SW480 (cell line): ENCODE measurements at regions not wholly inside any gene's neighbourhood (a gene's known extent, or its start where the extent isn't known, plus 50 kb on each side); places are given as distances from the start of the nearest gene placed in this dataset.

Experiments used
- DNase-seq: peaks from one replicate; pipeline ENCODE4 v3.0.0-alpha.2; 2016; ENCODE audit warnings: low spot score

DNA sequence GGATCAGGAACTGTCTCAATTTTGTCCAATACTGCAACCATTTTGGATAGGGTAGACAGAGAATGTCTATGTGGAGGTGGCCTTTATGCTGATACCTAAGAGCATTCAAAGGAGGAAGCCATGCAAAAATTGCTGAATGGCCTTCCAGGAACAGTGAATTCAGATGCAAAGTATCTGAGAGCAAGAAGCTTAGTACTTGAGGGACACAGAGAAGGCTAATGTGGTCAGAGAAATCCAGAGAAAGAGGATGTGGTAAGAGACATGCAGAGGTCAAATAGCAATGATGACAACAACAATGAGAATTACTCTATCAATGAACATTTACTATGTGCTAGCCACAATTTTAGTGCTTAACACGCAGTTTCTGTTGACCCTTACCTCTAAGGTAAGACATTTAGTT is 785.6 kb upstream of the KLHL1 start:
- DNase-seq = no peak

DNA sequence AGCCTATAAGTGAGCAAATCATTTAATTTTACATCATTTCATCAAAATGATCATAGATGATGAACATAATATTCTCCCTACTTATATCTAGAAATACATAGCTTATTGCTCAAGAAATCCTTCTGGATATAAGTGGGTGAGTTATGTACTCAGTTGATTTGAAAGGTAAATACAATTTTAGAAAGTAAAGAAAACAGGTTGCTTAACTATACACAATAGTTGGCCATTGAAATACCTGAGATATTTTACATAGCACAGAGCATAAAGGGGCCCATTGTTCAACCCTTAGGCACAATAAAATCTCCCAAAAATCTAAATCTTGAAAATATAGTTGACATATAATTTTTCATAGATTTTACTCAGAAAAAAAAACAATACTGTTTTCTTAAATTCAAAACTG is 782.0 kb upstream of the KLHL1 start:
- no peak for DNase-seq

GRCh38 chr13:70889163-70889562 is 780.9 kb upstream of the KLHL1 start:
- no peak for DNase-seq

- DNase-seq = no peak
These were observed 775.9 kb upstream of the KLHL1 start for GRCh38 chr13:70884196-70884595.

DNA sequence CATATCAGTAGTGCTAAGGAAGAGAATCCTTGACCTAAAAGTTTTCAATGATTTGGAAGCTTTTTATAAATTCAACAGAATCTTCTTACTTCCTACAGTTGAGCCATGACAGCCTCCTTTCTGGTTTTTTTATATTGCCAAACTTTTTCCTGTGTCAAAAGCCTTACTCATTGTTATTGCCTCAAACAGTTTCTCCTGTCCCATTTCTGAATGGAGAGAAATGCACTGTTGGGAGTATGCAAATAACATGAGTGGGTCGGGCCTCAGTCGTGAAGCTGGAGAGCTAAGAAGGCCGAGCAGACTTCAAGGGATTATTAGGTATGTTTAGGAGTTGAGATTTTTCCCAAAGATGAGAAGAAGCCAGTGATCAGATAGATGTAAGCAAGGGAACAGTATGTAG is 766.4 kb upstream of the KLHL1 start:
- DNase-seq = no peak

DNA sequence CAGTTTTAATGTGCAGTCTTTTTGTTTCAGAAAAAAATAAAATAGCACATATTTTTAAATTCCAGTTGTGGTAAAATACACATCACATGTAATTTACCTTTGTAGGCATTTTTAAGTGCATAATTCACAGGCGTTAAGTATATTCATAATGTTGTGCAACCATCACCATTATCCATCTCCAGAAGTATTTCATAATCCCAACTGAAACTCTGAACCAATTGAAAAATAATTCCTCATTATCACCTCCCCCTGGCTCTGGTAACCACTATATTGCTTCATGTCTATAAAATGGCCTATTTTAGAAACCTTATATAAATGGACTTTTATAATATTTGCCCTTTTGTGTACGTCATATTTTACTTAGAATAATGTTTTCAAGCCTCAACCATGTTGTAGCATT is 756.5 kb upstream of the KLHL1 start:
- no peak for DNase-seq

- peak; percentile 58 for DNase-seq
These were observed 748.5 kb upstream of the KLHL1 start for GRCh38 chr13:70856711-70857110.

- DNase-seq = no peak
These were observed 747.8 kb upstream of the KLHL1 start for GRCh38 chr13:70856025-70856424.

DNA sequence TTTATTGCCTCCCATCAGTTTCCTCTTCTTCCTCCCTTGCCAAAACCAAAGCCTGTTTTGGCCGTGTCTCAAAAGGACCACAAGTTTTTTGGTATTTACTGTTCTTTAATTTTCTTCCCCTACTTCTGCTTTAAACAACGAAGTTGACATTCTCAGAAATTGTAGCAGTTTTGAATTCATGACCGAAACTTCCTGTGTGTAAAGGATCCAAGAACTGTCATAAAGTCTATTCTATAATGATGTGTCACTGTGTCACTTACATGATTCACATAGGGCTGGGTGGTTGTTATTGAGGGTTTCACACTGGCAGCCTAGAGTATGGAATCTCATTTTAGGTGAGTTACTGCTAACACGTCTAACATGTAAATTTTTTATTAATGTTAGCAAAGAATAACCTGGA is 741.0 kb upstream of the KLHL1 start:
- no peak for DNase-seq

DNA sequence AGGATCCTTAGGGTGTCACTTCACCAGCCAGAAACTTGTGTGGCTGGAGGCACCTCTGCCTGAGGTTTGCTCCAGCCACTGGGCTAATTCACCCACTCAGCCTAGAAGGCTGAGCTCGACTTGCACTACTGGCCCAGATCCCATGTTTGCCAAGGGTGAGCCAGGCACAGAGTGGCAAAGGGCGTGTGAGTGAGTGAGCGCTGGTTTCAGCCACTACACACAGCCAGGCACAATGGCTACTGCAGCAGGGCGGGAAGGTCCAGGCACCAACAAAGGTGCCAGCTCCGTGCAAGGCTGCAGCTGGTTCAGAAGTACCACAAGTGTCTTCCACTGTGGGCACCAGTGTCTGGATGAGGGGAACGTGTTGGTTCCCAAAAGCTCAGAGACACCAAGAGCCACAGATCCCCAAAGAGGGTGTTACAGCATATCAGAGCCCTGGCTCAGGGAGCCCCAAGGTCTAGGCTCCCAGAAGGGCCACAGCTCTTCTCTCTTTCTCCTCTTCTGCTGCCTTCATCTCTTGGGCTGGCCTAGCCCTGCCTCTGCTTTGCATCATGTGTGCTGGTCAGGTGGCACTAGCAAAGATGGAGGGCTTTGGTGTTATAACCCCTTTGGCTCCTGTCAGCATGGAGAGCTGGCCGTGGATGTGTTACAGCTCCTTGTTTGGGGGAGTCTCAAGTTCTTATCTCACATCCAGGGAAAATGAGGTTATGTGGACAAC is 736.3 kb upstream of the KLHL1 start:
- no peak for DNase-seq

- no peak for DNase-seq
These were observed 733.9 kb upstream of the KLHL1 start for GRCh38 chr13:70842062-70842644.

- no peak for DNase-seq
These were observed 733.2 kb upstream of the KLHL1 start for GRCh38 chr13:70841240-70842061.

GRCh38 chr13:70835371-70835770 is 727.1 kb upstream of the KLHL1 start:
- DNase-seq = no peak

DNA sequence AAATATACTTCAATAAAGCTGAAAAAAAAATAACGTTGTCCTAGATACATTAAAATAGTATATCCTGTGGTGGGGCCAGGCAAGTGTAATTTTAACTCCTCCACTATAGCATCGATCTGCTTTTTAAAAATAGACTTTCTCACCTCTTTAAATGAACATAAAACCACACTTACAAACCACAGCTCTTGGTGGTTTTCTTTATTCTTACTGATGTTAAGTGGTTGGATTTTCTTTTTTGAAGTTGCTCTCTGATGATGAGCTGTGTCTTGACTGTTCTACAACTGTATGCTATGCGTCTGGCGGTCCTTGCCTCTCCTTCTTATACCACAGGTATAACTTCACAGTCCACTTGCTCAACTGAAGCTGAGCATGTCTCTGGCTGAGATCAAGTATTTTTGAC is 721.5 kb upstream of the KLHL1 start:
- peak; percentile 1 for DNase-seq

DNA sequence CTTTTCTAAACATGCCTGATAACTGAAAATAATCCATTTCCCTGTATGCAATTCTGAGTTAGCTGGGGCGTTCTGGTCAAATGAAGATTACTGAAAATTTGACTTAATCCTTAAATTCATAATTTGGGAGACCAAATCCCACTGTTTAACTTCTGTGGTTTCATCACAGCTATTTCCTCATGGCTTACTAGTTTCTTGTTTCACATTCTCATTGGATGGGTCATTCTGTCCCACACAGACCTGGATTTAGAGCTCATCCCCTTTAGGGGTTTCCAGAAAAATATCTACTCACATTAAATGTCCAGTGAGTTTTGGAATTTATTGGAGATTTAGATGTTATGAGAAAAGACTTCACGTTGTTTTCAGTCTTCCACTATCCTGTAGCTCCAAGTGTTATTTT is 709.3 kb upstream of the KLHL1 start:
- DNase-seq = no peak

DNA sequence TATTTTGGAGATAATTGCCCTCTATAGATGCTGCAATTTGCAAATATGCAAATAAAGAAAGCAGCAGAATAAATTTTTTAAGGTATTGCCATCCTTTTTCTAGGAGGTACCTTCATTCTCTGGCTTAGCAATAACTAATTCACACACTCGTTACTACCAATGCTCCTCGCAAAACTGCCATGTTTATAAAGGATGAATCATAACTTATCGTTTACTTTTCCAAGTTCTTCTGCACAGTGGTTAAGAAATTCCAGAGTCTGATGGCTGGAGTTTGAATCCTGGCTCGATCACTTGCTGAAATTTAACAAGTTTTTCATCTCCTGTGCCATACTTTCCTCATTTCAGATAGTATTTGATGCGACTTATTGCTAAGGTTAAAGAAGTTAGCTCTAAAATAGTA is 708.6 kb upstream of the KLHL1 start:
- no peak for DNase-seq

DNA sequence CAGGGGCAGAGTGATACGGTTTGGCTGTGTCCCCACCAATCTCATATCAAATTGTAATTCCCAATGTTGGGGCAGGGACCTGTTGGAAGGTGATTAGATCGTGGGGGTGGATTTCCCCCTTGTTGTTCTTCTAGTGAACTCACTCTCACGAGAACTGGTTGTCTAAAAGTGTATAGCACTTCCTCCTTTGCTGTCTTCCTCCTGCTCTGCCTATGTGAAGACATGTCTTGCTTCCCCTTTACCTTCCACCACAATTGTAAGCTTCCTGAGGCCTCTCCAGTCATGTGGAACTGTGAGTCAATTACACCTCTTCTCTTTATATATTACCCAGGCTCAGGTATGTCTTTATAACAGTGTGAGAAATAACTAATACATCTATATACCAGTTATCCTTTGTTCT is 706.4 kb upstream of the KLHL1 start:
- no peak for DNase-seq

DNA sequence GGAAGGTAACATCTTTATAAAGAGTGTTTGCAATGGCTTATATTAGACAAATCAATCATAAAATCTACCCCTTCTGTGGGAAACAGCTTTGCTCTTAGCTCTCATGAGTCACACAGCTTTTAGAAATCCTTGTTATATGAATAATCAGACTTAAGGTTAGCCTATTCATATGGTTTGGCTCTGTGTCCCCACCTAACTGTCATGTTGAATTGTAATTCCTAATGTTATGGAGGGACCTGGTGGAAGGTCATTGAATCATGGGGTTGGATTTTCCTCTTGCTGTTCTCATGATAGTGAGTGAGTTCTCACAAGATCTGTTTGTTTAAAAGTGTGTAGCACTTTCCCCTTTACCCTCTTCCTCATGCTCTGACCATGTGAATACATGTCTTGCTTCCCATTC is 704.2 kb upstream of the KLHL1 start:
- no peak for DNase-seq

DNA sequence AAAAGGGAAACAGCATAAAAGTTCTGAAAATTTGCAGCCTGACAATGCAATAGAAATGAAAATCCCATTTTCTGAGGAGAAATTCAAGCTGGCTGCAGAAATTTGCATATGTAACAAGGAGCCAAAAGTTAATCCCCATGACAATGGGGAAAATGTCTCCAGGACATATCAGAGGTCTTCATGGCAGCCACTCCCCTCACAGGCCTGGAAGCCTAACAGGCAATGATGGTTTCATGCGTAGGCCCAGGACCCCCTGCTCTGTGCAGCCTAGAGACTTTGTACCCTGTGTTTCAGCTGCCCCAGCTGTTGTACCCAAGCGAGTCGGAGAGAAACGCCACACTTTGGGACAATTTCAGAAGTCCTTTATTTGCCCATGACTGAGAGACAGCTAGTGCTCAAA is 701.3 kb upstream of the KLHL1 start:
- no peak for DNase-seq

DNA sequence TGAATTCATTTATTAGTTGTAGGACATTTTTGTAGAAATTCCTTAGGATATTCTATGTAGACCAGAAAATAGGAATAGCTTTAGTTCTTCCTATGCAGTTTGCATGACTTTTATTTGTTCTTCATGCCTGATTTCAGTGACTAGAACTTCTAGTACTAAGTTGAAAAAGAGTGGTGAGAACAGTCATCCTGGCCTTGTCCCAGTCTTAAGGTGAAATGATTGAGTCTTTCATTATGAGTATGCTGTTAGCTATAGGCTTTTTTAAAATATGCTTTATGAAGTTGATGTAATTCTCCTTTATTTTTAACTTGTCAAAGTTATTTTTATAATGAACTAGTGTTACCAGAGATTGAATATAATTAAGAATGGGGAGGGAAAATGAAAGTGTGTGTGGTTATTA is 690.1 kb upstream of the KLHL1 start:
- DNase-seq = no peak

GRCh38 chr13:70795484-70795883 is 687.2 kb upstream of the KLHL1 start:
- DNase-seq = no peak

DNA sequence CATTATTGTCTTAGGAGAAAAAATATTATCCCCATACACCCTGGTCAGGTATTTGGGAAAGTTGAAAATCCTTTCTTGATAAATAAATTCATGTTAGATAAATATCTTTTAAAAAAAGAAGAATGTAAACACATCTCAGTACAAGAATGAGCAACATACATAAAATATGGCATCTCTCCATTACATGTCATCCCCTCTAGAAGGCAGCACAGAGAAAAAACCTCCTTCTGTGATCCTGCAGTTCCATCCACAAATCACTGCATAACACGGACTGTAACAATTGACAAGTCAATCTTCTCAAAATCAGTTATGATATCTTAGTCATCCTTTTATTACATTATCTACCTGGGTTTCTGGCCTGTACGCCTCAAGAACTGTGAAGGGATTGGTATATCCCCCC is 683.9 kb upstream of the KLHL1 start:
- DNase-seq = no peak

DNA sequence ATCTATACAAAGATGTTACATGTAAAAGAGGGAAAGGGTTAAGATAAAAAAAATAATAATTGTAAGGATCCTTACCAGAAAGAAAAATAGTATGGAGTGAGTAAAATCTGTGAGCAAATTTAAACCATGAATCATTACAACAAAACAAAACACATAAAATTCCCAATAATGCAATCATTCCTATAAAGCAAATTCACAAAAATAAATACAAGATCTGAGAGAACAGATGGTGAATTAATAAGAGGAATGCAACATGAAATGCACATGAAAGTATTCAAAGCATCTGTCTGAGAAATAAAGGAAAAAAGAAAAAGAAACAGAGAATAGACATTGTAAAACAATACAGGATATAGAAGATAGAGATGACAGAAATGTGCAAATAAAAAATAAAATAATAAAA is 681.5 kb upstream of the KLHL1 start:
- DNase-seq = no peak
